GM13976 (cell line): ENCODE measurements at regions not wholly inside any gene's neighbourhood (a gene's known extent, or its start where the extent isn't known, plus 50 kb on each side); places are given as distances from the start of the nearest gene placed in this dataset.

Experiments used
- DNase-seq: peaks from one replicate; pipeline ENCODE4 v3.0.0; 2012; ENCODE audit warnings: low spot score
- CTCF ChIP-seq: IDR thresholded peaks from 2 replicates; pipeline ENCODE4 v1.5.1; 2012; ENCODE audit warnings: borderline replicate concordance, mild to moderate bottlenecking; ENCODE audit not compliant: insufficient read depth; ENCODE audit errors: extremely low read depth, missing control alignments, control extremely low read depth
- in situ Hi-C: fragments of 300-500 bp; cut with MboI; formaldehyde crosslinking; loops from one replicate; pipeline ENCODE4 v1.12.0; 2022; ENCODE audit warnings: low sequenced_read_pairs, mixed read lengths, inconsistent platforms; ENCODE audit not compliant: unreplicated experiment

DNA sequence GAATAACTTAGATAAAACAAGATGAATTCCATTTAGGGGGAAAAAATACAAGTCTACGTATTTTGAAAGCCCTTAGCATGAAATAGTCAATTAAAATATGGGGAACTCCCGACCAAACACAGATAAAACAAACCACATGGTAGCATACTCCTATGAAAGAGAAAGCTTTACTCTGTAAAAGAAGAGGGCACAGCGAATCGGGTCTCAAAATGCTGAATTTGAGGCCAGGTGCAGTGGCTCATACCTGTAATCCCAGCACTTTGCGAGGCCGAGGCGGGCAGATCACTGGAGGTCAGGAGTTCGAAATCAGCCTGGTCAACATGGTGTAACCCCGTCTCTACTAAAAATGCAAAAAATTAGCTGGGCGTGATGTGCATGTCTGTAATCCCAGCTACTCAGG lies 116.9 kb upstream of the TIAM1 start:
- in situ Hi-C loops, result no loop called here
- TF ChIP-seq CTCF, result no peak
- DNase-seq, result no peak

DNA sequence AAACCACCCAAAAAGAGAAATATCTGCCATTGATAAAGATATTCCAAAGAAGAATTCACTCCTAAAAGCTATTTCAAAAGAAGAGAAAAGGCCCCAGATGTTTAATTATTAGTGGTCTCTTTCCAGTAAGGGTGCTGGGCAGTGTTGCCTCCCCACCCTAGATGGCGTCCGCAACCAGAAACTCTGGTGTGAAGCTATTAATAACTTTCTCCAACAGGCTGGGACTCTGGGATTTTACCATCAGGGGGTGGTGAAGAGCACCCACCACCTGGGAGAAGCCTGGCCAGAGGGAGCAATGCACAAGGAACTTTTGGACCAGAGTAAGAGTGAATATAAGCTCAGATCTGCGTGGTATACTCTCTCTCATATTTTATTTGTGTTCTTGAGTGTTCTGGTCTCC lies 115.4 kb upstream of the TIAM1 start:
- no peak for DNase-seq
- no peak for TF ChIP-seq CTCF
- in situ Hi-C loops, result no loop called here

- in situ Hi-C loops, result no loop called here
- no peak for DNase-seq
- no peak for TF ChIP-seq CTCF
Observed at GRCh38 chr21:31457675-31458074, 113.6 kb upstream of the TIAM1 start.

DNA sequence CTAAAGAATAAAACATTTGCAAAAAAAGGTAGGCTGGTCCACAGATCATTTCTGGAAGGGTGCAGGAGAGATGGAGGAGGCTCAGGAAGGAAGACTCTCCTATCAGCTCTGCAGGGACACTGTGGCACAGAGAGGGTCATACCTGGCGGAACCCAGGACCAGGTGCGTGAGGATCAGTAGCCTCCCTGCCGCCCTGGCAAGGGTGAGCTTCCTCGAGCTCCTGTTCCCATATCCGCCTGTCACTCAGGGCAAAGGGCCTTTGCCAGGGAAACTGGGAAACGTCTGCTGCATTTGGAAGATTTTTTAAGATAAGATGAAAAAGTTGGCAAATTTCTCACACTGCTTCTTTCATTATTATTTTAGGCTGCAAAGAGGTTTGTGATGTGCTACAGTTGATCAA lies 112.1 kb upstream of the TIAM1 start:
- DNase-seq, result no peak
- in situ Hi-C loops, result no loop called here
- no peak for TF ChIP-seq CTCF

GRCh38 chr21:31455506-31455905 lies 111.4 kb upstream of the TIAM1 start:
- TF ChIP-seq CTCF, result no peak
- in situ Hi-C loops, result no loop called here
- DNase-seq, result no peak

- DNase-seq, result no peak
- no peak for TF ChIP-seq CTCF
- in situ Hi-C loops, result no loop called here
Observed at GRCh38 chr21:31450980-31451379, 106.9 kb upstream of the TIAM1 start.
